Hematopoietic multipotent progenitor cell treated with erythropoietin and hydrocortisone succinate and interleukin-3 and kit ligand, for 6 days (in vitro differentiated cells): ENCODE measurements at regions not wholly inside any gene's neighbourhood (a gene's known extent, or its start where the extent isn't known, plus 50 kb on each side); places are given as distances from the start of the nearest gene placed in this dataset.

Experiments used
- DNase-seq: peaks from one replicate; pipeline ENCODE4 v3.0.0-alpha.2; 2015

DNA sequence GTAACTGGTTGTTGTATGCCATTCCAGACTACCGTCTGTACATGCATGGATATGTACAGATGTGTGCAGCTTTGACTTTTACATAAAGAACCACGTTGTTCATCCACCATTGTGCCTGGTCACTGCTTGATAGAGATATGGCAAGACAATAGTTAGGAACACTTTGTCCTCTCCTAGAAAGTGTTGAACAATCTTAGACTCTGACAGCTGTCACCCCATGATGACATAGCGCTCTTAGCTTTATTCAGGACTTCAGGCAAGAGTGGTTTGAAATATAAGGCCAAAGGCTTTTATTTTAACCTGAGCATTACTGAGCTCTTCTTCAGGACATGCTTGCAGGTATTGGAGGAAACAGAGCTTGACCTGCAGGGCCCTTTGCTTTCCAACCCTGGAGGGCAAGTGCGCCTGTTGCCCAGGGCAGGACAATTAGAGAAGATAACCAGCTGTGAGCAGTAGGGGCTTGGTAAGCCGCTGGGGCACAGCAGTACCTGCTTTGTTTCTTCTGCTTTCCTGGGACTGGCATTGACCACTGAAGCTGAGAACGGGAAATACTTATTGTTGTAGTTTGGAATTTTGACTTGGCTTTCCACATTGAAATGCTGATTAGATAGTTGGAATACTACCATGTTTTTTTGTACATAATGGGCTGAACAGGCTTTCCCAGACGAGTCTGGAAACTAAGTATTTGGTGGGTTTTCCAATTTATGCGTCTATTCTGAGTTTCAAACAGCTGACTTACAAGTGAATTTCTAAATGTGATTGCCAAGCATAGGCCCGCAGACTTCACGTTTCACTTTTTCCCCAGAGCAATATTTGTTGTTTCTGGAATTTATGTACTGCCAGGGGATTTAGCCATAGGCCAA, 51.1 kb downstream of the GARRE1 start:
- DNase-seq: no peak

DNA sequence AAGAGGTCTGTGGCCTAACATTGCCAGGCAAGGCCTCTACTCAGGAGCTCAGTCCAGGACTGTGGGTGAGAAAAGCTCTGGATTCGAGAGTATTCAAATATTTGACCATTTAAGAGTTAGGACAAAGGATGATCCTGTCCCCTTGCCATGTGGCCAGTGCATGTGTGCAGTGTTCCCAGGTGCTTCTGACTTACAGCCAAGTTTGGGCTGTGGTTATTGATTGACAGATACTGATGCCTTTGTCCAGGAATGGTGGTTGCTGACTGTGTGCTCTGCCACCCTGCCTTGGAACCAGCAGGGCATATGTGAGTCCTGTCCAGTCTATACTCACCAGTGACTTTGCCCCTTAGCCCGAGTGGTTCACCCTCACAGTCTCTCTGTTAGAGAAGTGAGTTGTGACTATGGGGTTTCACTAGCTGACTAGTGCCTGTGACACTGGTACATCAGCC, 51.9 kb downstream of the GARRE1 start:
- DNase-seq: no peak

DNA sequence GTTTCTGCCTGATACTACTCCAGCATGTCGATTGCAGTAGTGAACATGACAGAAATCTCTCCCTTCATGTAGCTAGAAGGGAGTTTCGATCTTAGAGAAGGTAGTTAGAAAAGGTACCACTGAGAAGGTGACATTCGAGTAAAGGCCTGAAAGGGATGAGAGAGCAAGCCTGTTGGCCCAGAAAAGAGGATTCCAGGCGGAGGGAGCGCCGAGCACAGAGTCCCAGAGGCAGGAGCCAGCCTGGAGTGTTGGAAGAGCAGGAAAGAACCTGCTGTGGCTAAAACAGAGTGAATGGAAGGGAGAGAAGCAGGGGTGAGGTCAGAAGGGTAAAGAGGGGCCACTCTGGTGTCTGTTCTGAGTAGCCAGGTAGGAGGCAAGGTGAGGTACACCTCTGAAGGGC, 52.5 kb downstream of the GARRE1 start:
- no peak for DNase-seq

DNA sequence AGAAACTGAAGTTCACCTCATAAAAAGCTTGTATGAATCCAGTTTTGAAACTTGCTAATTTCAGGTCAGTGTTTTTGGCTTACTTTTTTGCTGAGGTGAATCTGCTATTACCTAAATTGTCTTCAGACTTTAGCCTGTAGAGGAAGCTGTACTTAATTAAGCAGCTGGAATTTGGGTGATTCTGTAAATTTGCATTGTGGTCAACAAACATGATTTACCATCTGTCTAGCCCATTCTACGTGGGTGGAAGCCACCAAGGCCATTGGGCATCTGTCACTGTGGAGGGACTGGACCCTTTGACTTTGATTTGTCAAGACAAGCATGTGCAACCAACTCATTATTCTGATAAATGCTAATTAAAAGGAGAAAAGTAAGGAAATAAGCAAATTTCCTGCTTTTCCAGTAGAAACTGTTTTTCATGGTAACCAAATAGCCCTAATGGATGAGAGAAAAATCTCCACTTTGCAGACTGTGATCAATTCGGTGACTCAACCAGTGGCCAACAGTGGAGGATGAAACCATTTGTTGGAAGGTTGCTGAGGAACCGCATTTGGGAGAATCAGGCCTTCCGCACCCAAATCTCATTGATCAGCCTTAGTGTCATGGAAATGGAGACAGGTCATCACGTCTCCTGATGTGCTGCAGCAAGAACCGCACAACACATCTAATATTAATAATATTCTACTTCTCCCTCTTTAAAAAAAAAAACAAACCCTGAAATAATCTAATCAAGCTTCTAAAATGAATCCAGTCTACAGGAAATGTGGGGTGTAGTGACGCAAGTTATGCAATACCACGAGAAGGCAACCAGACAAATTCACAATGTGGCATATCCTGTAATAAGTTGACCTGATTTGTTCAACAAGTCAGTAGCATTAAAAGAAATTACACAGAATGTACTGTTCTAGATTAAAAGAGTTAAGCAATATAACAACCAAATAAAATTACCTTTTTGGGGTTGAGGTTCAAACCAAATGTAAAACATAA, 54.3 kb downstream of the GARRE1 start:
- peak; percentile 17 for DNase-seq

DNA sequence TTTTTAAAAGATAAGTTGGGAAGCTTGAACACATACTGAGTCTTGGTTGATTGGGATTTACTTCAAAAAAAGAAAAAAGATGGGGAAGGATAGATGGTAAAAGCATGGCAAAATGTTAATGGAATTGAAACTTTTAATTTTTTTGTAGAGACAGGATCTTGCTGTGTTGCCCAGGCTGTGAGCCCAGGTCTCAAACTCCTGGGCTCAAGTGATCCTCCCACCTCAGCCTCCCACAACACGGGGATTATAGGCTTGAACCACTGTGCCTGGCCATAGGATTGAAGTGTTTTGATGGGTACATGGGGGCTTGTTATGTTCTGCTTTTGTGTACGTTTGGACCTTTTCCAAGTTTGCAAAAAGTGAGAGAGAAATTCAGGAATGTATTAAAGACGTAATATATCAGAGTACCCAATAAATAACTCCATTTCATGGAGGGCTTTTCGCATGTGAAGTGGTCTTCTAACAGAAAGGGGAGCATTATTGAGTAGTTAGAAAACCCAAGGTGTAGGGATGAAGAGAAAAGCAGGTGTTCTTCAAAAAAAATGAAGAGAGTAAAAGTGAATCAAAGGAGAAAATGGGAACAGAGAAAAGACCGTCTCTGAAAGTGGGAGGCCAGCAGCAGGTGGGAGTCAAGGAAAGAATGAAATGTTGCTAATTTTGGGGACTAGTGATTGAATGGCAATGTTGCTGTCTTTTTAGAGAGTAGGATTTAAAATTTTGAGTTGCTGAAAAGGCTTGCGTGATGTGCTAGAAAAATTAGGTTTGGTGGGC, 55.2 kb downstream of the GARRE1 start:
- DNase-seq: no peak

DNA sequence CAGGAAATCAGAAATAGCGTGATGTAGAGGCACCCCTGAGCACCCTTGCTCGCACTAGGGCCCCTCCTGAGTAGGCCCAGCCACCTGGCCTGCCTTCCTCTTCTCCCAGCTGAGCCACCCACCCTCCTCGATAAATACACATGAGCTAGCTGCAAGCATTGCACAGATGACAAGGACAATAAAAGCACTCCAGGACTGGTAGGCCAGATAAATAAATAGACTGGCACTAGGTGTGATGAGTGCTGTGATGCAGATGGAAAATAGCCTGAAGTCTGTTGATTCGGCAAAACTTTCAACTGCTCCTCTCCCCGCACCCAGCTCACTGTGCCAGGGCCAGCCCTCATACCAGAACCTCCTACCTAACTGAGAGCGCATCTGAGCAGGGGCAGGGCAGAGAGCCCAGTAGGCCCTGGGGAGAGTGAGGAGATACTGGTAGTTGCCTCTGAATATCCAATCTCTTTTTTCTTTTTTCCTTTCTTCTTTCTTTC, 54.5 kb upstream of the GPI start:
- DNase-seq: no peak

DNA sequence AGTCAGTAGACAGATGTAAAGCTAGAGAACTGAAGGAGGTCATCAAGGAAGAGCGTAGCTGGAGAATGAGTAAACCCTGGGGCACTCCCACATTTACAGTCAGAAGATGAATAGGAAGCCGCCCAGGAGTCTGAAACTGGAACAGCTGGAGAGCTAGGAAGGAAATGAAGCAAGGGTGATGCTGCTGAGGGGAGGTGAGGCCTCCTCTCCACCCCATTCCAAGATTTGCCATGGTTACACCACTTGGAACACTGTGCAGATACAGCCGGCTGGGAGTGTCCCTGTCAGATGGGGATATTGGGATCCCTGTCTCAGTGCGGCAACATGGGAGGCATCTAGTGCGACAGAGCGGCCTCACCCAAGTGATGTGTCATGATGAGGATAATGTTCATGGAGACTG, 51.8 kb upstream of the GPI start:
- DNase-seq: no peak

DNA sequence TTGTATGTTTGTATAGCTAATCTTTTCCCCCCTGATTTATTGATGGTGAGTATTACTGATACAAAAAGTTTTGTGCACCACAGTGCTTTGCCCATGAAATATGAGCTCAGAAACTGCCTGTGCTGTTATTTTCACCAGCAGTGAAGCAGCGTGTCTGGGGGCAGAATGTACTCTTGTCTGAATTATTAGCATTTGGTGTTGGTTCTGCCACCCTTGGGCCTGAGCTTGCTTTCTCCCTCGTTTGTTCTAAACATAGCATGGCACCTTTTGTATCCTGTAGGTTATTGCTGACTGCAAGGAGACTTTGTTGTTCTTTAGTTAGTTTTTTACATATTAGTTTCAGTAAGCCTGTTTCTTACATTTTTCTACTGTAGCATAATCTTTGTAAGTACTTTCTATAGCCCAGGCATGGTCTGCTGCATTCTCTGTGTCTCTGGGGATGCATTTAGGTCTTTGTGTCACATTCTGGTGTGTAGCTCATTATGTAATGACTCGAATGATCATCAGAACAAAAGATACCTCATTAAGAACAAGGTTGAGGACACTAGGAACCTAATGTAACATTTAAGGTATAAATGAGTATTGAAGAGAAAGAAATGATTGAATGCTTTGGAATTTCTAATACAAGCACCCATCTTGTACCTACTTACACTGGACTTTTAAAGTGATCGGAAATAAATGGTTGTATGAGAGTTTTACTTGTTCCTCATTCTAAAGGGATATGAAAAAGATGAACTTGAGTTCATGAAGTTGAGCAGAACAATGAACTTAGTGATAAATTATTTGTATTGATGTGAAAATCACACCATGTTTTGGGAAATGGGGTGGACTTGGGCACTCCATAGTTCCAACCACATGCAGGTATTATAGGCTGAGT, 50.3 kb upstream of the GPI start:
- DNase-seq: no peak
